Nephron (organoid): ENCODE measurements at regions not wholly inside any gene's neighbourhood (a gene's known extent, or its start where the extent isn't known, plus 50 kb on each side); places are given as distances from the start of the nearest gene placed in this dataset.
"Not testable (repeated sequence)": the region's sequence is repeated elsewhere in the genome, so short reads cannot be mapped to it uniquely, and the experiment has no call there.

Experiments used
- H3K27ac Mint-ChIP-seq, 3 experiments: 2 replicates each; pipeline ENCODE4 v1.8.0; 2020; ENCODE audit warnings: mixed read lengths in 3 of 3, mild to moderate bottlenecking in 2 of 3, moderate library complexity in 1 of 3
- H3K27me3 Mint-ChIP-seq: 2 replicates; pipeline ENCODE4 v1.8.0; 2021; ENCODE audit warnings: low read depth, mild to moderate bottlenecking, moderate library complexity, mixed read lengths
- H3K36me3 Mint-ChIP-seq: 2 replicates; pipeline ENCODE4 v1.8.0; 2020; ENCODE audit warnings: low read depth, mixed read lengths
- H3K4me1 Mint-ChIP-seq: 2 replicates; pipeline ENCODE4 v1.8.0; 2020; ENCODE audit warnings: mixed read lengths
- H3K4me3 Mint-ChIP-seq, 3 experiments: 2 replicates each; pipeline ENCODE4 v1.8.0; 2020; ENCODE audit warnings: mild to moderate bottlenecking in 3 of 3, mixed read lengths in 3 of 3, moderate library complexity in 2 of 3
- H3K9me3 Mint-ChIP-seq: 2 replicates; pipeline ENCODE4 v1.8.0; 2020; ENCODE audit warnings: mixed read lengths
- CTCF ChIP-seq, 3 experiments: fragments of 200-600 bp; sonication (generic); IDR thresholded peaks; one replicate each; pipeline ENCODE4 v1.5.0; 2021; ENCODE audit warnings: antibody characterized with exemption in 3 of 3; ENCODE audit not compliant: unreplicated experiment in 3 of 3

- H3K36me3 Mint-ChIP-seq: no peaks in the 10 kb centered on the region
- H3K27ac Mint-ChIP-seq: no peak overlapping the region
- no peaks in the 10 kb centered on the region for H3K4me1 Mint-ChIP-seq
- H3K9me3 Mint-ChIP-seq: no peaks in the 10 kb centered on the region
- no peaks in the 10 kb centered on the region for H3K27me3 Mint-ChIP-seq
- no peak for TF ChIP-seq CTCF (IDR thresholded peaks at IDR 0.05; ENCODE audit: unreplicated experiment in 3 of 3)
- H3K4me3 Mint-ChIP-seq: no peak overlapping the region
Measured at GRCh38 chr3:159674583-159674982, 314.1 kb upstream of the IL12A start.

- H3K4me1 Mint-ChIP-seq: no peaks in the 10 kb centered on the region
- TF ChIP-seq CTCF (IDR thresholded peaks at IDR 0.05; ENCODE audit: unreplicated experiment in 3 of 3): no peak
- H3K9me3 Mint-ChIP-seq: no peaks in the 10 kb centered on the region
- H3K27me3 Mint-ChIP-seq: no peaks in the 10 kb centered on the region
- H3K36me3 Mint-ChIP-seq: no peaks in the 10 kb centered on the region
- no peak overlapping the region for H3K27ac Mint-ChIP-seq
- no peak overlapping the region for H3K4me3 Mint-ChIP-seq
Measured at GRCh38 chr3:159675285-159675684, 313.4 kb upstream of the IL12A start.

GRCh38 chr3:159679900-159680299 is 308.7 kb upstream of the IL12A start:
- Mint-ChIP-seq H3K36me3 (no peaks in the 10 kb centered on the region), H3K27me3 (no peaks in the 10 kb centered on the region), H3K27ac (no peak overlapping the region), H3K4me3 (no peak overlapping the region), H3K9me3 (no peaks in the 10 kb centered on the region), H3K4me1 (no peaks in the 10 kb centered on the region)
- TF ChIP-seq CTCF (IDR thresholded peaks at IDR 0.05; ENCODE audit: unreplicated experiment in 3 of 3): no peak

- H3K27me3 Mint-ChIP-seq, H3K4me3 Mint-ChIP-seq, H3K27ac Mint-ChIP-seq, H3K36me3 Mint-ChIP-seq, H3K9me3 Mint-ChIP-seq, H3K4me1 Mint-ChIP-seq: not testable (repeated sequence)
Measured at GRCh38 chr3:159681717-159682116, 306.9 kb upstream of the IL12A start.

- Mint-ChIP-seq H3K9me3 (peaks cover 20% of the 10 kb centered on the region), H3K27me3 (peaks cover 3% of the 10 kb centered on the region), H3K27ac (no peak overlapping the region), H3K4me1 (no peaks in the 10 kb centered on the region), H3K4me3 (no peak overlapping the region), H3K36me3 (peaks cover 4% of the 10 kb centered on the region)
- TF ChIP-seq CTCF (IDR thresholded peaks at IDR 0.05; ENCODE audit: unreplicated experiment in 3 of 3): no peak
Measured at GRCh38 chr3:159685801-159686200, 302.8 kb upstream of the IL12A start.

- H3K27ac Mint-ChIP-seq: no peak overlapping the region
- H3K27me3 Mint-ChIP-seq: peaks cover 3% of the 10 kb centered on the region
- H3K4me3 Mint-ChIP-seq: no peak overlapping the region
- TF ChIP-seq CTCF (IDR thresholded peaks at IDR 0.05; ENCODE audit: unreplicated experiment in 3 of 3): no peak
- no peaks in the 10 kb centered on the region for H3K4me1 Mint-ChIP-seq
- peaks cover 17% of the 10 kb centered on the region for H3K9me3 Mint-ChIP-seq
- no peaks in the 10 kb centered on the region for H3K36me3 Mint-ChIP-seq
Measured at GRCh38 chr3:159693226-159693625, 295.4 kb upstream of the IL12A start.
